ENCODE measurements at regions not wholly inside any gene's neighbourhood (a gene's known extent, or its start where the extent isn't known, plus 50 kb on each side); places are given as distances from the start of the nearest gene placed in this dataset.

GRCh38 chr1:238177960-238178645 lies 287.4 kb upstream of the ZP4 start:
- no peak for DNase-seq (ENCODE audit: low read depth)

DNA sequence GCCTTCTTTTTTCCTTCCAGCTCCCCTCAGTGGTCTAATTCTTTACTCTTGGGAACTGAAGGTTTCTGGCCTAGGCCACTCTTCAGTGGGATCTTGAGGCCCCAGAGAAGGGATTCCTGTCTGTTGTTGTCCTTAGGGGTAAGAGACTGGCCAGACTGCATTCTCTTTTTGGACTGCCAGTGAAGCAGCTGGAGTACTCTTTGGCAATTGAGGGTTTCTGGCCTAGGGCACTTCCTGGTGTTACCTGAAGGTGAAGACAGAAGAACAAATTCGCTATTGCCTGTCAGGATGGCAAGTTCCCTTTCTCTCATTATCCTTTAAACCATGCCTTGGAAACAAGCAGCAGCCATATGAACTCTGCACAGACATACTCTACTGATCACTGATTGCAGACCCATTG lies 286.6 kb upstream of the ZP4 start:
- POLR2A ChIA-PET: no interaction called here
- Histone ChIP-seq H3K4me3 (ENCODE audit: low read depth, low read length) (no peak overlapping the region), H3K27me3 (ENCODE audit: control insufficient read depth, insufficient read depth, low read length) (no peaks in the 10 kb centered on the region), H3K36me3 (ENCODE audit: control insufficient read depth, insufficient read depth, low read length) (no peaks in the 10 kb centered on the region)
- CTCF ChIA-PET: no interaction called here
- no peak for DNase-seq (ENCODE audit: low read depth)
- no peak for TF ChIP-seq CTCF (IDR thresholded peaks at IDR 0.05; ENCODE audit: insufficient read depth, low read depth, low read length)

More at GRCh38 chr1:238177960-238178645, 287.4 kb upstream of the ZP4 start:
- Histone ChIP-seq H3K4me3 (ENCODE audit: low read depth, low read length) (no peak overlapping the region), H3K36me3 (ENCODE audit: control insufficient read depth, insufficient read depth, low read length) (no peaks in the 10 kb centered on the region), H3K27me3 (ENCODE audit: control insufficient read depth, insufficient read depth, low read length) (no peaks in the 10 kb centered on the region)
- ChIA-PET CTCF (no interaction called here), POLR2A (no interaction called here)
- no peak for TF ChIP-seq CTCF (IDR thresholded peaks at IDR 0.05; ENCODE audit: insufficient read depth, low read depth, low read length)

DNA sequence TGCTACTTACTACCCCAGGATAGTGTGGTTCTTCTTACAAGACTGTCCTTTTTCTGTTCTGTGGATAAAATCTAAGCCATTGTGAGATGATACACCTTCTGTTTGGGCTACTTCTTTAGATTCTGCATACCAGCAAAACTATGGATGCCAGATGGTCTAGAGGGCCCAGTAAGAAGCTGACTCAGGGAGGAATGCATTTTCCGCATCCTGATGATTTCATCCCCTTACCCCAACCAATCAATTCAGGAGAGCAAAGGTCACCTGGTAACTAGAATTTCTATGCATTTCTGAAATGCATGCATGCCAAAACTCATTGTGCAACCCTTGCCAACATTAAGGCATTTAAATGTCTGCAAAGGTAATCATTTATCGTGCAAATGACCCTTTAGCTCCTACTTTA lies 285.7 kb upstream of the ZP4 start:
- POLR2A ChIA-PET: no interaction called here
- no peaks in the 10 kb centered on the region for H3K27me3 ChIP-seq (ENCODE audit: control insufficient read depth, insufficient read depth, low read length)
- DNase-seq (ENCODE audit: low read depth): no peak
- TF ChIP-seq CTCF (IDR thresholded peaks at IDR 0.05; ENCODE audit: insufficient read depth, low read depth, low read length): no peak
- CTCF ChIA-PET: no interaction called here
- no peaks in the 10 kb centered on the region for H3K36me3 ChIP-seq (ENCODE audit: control insufficient read depth, insufficient read depth, low read length)
- H3K4me3 ChIP-seq (ENCODE audit: low read depth, low read length): no peak overlapping the region

DNA sequence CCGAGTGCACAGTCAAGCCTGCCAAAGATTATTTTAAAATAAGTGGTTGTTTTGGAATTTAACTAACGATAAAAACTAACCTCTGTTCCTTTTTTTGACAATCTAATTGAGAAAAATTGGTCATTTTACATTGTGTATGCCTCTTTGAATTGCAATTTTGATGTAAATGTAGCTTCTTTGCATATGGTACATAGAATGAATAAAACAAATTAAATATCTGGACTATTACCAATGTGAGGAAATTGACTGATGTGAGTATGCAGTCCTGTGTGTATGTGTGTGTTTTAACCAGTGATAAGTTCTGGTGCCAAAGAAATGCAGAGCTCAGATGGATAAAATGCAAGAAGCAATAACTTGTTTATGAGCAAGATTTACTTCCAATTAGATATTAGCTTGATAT lies 281.3 kb upstream of the ZP4 start:
- no peak overlapping the region for H3K4me3 ChIP-seq (ENCODE audit: low read depth, low read length)
- DNase-seq (ENCODE audit: low read depth): no peak
- ChIA-PET CTCF (no interaction called here), POLR2A (no interaction called here)
- no peaks in the 10 kb centered on the region for H3K27me3 ChIP-seq (ENCODE audit: control insufficient read depth, insufficient read depth, low read length)
- TF ChIP-seq CTCF (IDR thresholded peaks at IDR 0.05; ENCODE audit: insufficient read depth, low read depth, low read length): no peak
- H3K36me3 ChIP-seq (ENCODE audit: control insufficient read depth, insufficient read depth, low read length): no peaks in the 10 kb centered on the region

- H3K4me3 ChIP-seq (ENCODE audit: low read depth, low read length): no peak overlapping the region
- DNase-seq (ENCODE audit: low read depth): no peak
- CTCF ChIA-PET: no interaction called here
- H3K27me3 ChIP-seq (ENCODE audit: control insufficient read depth, insufficient read depth, low read length): no peaks in the 10 kb centered on the region
- no peak for TF ChIP-seq CTCF (IDR thresholded peaks at IDR 0.05; ENCODE audit: insufficient read depth, low read depth, low read length)
- H3K36me3 ChIP-seq (ENCODE audit: control insufficient read depth, insufficient read depth, low read length): no peaks in the 10 kb centered on the region
- POLR2A ChIA-PET: no interaction called here
These were observed 271.2 kb upstream of the ZP4 start for GRCh38 chr1:238161955-238162354.

Measured in BJ (cell line).